H9 (cell line): ENCODE measurements at regions not wholly inside any gene's neighbourhood (a gene's known extent, or its start where the extent isn't known, plus 50 kb on each side); places are given as distances from the start of the nearest gene placed in this dataset.

Experiments
- DNase-seq: peaks from one replicate; pipeline ENCODE4 v3.0.0-alpha.2; 2017
- H2AFZ ChIP-seq: one replicate; pipeline ENCODE4 v1.6.1; 2013; ENCODE audit warnings: mild to moderate bottlenecking, low read length, control low read depth, moderate library complexity
- H2AK5ac ChIP-seq: 2 replicates; pipeline ENCODE4 v1.6.1; 2013; ENCODE audit warnings: low read length, control low read depth, mixed read lengths; ENCODE audit not compliant: insufficient read length
- H2BK120ac ChIP-seq: one replicate; pipeline ENCODE4 v1.6.1; 2013; ENCODE audit warnings: low read depth, mild to moderate bottlenecking, low read length, control low read depth, inconsistent platforms; ENCODE audit not compliant: poor library complexity, severe bottlenecking
- H2BK12ac ChIP-seq: 2 replicates; pipeline ENCODE4 v1.6.1; 2013; ENCODE audit warnings: low read length, control low read depth, mixed read lengths, low read depth; ENCODE audit not compliant: insufficient read length
- H2BK15ac ChIP-seq: 2 replicates; pipeline ENCODE4 v1.6.1; 2013; ENCODE audit warnings: low read depth, low read length, control low read depth
- H2BK20ac ChIP-seq: one replicate; pipeline ENCODE4 v1.6.1; 2013; ENCODE audit warnings: low read depth, mild to moderate bottlenecking, low read length, control low read depth, inconsistent platforms; ENCODE audit not compliant: poor library complexity, severe bottlenecking
- H2BK5ac ChIP-seq: 2 replicates; pipeline ENCODE4 v1.6.1; 2013; ENCODE audit warnings: low read length, control low read depth, mixed read lengths; ENCODE audit not compliant: insufficient read length
- H3K14ac ChIP-seq: 2 replicates; pipeline ENCODE4 v1.6.1; 2013; ENCODE audit warnings: low read length, control low read depth; ENCODE audit not compliant: insufficient read depth
- H3K18ac ChIP-seq: 2 replicates; pipeline ENCODE4 v1.6.1; 2013; ENCODE audit warnings: low read depth, mild to moderate bottlenecking, mixed read lengths, low read length, control low read depth; ENCODE audit not compliant: insufficient read length
- H3K23ac ChIP-seq: 2 replicates; pipeline ENCODE4 v1.6.1; 2013; ENCODE audit warnings: low read length, control low read depth, mixed read lengths, low read depth; ENCODE audit not compliant: insufficient read length
- H3K23me2 ChIP-seq: 2 replicates; pipeline ENCODE4 v1.6.1; 2013; ENCODE audit warnings: low read depth, mild to moderate bottlenecking, mixed read lengths, low read length, control low read depth; ENCODE audit not compliant: insufficient read length, poor library complexity, severe bottlenecking
- H3K27ac ChIP-seq: 2 replicates; pipeline ENCODE4 v1.5.1; 2013; ENCODE audit warnings: low read length, control low read depth, mixed read lengths, low read depth; ENCODE audit not compliant: insufficient read length
- H3K27me3 ChIP-seq: 2 replicates; pipeline ENCODE4 v1.6.1; 2013; ENCODE audit warnings: low read length, control low read depth, inconsistent platforms; ENCODE audit not compliant: insufficient read depth
- H3K4ac ChIP-seq: 2 replicates; pipeline ENCODE4 v1.6.1; 2013; ENCODE audit warnings: low read depth, mild to moderate bottlenecking, control low read depth, inconsistent platforms, low read length, moderate library complexity
- H3K4me1 ChIP-seq: 2 replicates; pipeline ENCODE4 v1.6.1; 2013; ENCODE audit warnings: low read length, control low read depth, inconsistent platforms; ENCODE audit not compliant: insufficient read depth
- H3K4me2 ChIP-seq: 2 replicates; pipeline ENCODE4 v1.6.1; 2013; ENCODE audit warnings: low read length, control low read depth, mixed read lengths; ENCODE audit not compliant: insufficient read length, insufficient read depth
- H3K56ac ChIP-seq: 2 replicates; pipeline ENCODE4 v1.6.1; 2013; ENCODE audit warnings: low read depth, mild to moderate bottlenecking, mixed read lengths, low read length, control low read depth; ENCODE audit not compliant: insufficient read length
- H3K79me1 ChIP-seq: 2 replicates; pipeline ENCODE4 v1.6.1; 2013; ENCODE audit warnings: low read depth, mild to moderate bottlenecking, moderate library complexity, low read length, control low read depth, inconsistent platforms; ENCODE audit not compliant: insufficient read depth, poor library complexity, severe bottlenecking
- H3K79me2 ChIP-seq: 2 replicates; pipeline ENCODE4 v1.6.1; 2013; ENCODE audit warnings: low read length, control low read depth, inconsistent platforms; ENCODE audit not compliant: insufficient read depth
- H3K9ac ChIP-seq: 2 replicates; pipeline ENCODE4 v1.6.1; 2013; ENCODE audit warnings: low read length, control low read depth, mixed read lengths; ENCODE audit not compliant: insufficient read length; ENCODE audit errors: extremely low read depth
- H3K9me3 ChIP-seq: one replicate; pipeline ENCODE4 v1.6.1; 2013; ENCODE audit warnings: low read depth, low read length, inconsistent platforms; ENCODE audit not compliant: control insufficient read depth
- H3T11ph ChIP-seq: one replicate; pipeline ENCODE4 v1.6.1; 2013; ENCODE audit warnings: mild to moderate bottlenecking, low read length, control low read depth, inconsistent platforms
- H4K20me1 ChIP-seq: one replicate; pipeline ENCODE4 v1.6.1; 2013; ENCODE audit not compliant: control insufficient read depth, insufficient read length, insufficient read depth
- H4K5ac ChIP-seq: 2 replicates; pipeline ENCODE4 v1.6.1; 2013; ENCODE audit warnings: low read depth, mild to moderate bottlenecking, mixed read lengths, low read length, control low read depth; ENCODE audit not compliant: insufficient read length
- H4K8ac ChIP-seq: replicated peaks from 2 replicates; pipeline ENCODE4 v1.6.1; 2013; ENCODE audit warnings: low read length, control low read depth, mixed read lengths, low read depth; ENCODE audit not compliant: insufficient read length
- H4K91ac ChIP-seq: 2 replicates; pipeline ENCODE4 v1.6.1; 2013; ENCODE audit warnings: low read depth, mild to moderate bottlenecking, moderate library complexity, mixed read lengths, low read length, control low read depth; ENCODE audit not compliant: insufficient read length
- H3K27ac Mint-ChIP-seq, 3 experiments: 2 replicates in 2 of 3; 3 replicates in 1 of 3; pipeline ENCODE4 v1.8.0; 2020 to 2021; ENCODE audit warnings: mixed read lengths in 3 of 3, mild to moderate bottlenecking in 1 of 3, moderate library complexity in 1 of 3
- H3K27me3 Mint-ChIP-seq: 2 replicates; pipeline ENCODE4 v1.8.0; 2021; ENCODE audit warnings: low read depth, mild to moderate bottlenecking, moderate library complexity, mixed read lengths
- H3K36me3 Mint-ChIP-seq, 3 experiments: 2 replicates in 2 of 3; 3 replicates in 1 of 3; pipeline ENCODE4 v1.8.0; 2020 to 2021; ENCODE audit warnings: low read depth in 3 of 3, mixed read lengths in 3 of 3; ENCODE audit not compliant: insufficient read depth in 1 of 3
- H3K4me1 Mint-ChIP-seq, 2 experiments: 2 replicates each; pipeline ENCODE4 v1.8.0; 2020; ENCODE audit warnings: mixed read lengths in 2 of 2
- H3K4me3 Mint-ChIP-seq, 2 experiments: 2 replicates in 1 of 2; 3 replicates in 1 of 2; pipeline ENCODE4 v1.8.0; 2020 to 2021; ENCODE audit warnings: mild to moderate bottlenecking in 2 of 2, mixed read lengths in 2 of 2, moderate library complexity in 1 of 2
- H3K9me3 Mint-ChIP-seq, 2 experiments: 2 replicates in 1 of 2; 3 replicates in 1 of 2; pipeline ENCODE4 v1.8.0; 2020; ENCODE audit warnings: mild to moderate bottlenecking in 2 of 2, mixed read lengths in 2 of 2, moderate library complexity in 1 of 2
- CTCF ChIP-seq: fragments of 200-600 bp; sonication (generic); conservative IDR thresholded peaks from 3 replicates; pipeline ENCODE4 v1.8.0; 2021; ENCODE audit warnings: antibody characterized with exemption, mild to moderate bottlenecking
- WGBS: extraction: QIAGEN DNeasy Blood & Tissue Kit; methylation state at CpG from one replicate; pipeline ENCODE4 v1.1.7; 2013; ENCODE audit warnings: missing lambda C conversion rate, low lambda C conversion rate, mixed read lengths; ENCODE audit not compliant: insufficient read length; ENCODE audit errors: extremely low coverage; 5-methylcytosine and 5-hydroxymethylcytosine counted together

GRCh38 chrX:9333873-9334560 lies 130.8 kb upstream of the TBL1X start:
- Mint-ChIP-seq H3K4me3 (no peak overlapping the region), H3K9me3 (peaks cover 0 to 50% of the 10 kb centered on the region in 2 experiments; a peak in 2 of 5 replicates)
- no peak overlapping the region for H3K23ac ChIP-seq

More at GRCh38 chrX:9333873-9334560, 130.8 kb upstream of the TBL1X start:
- H3T11ph ChIP-seq: no peak overlapping the region
- H4K8ac ChIP-seq: no peak overlapping the region
- no peak overlapping the region for H4K5ac ChIP-seq
- H3K18ac ChIP-seq: no peak overlapping the region
- peaks cover 16 to 19% of the 10 kb centered on the region in 2 experiments for H3K4me1 Mint-ChIP-seq
- H2BK5ac ChIP-seq: no peak overlapping the region
- H3K4me1 ChIP-seq: peaks cover 2% of the 10 kb centered on the region; the same call in 1 of the 2 replicates
- H2AK5ac ChIP-seq: no peak overlapping the region
- no peak overlapping the region for H3K4ac ChIP-seq
- H3K27ac Mint-ChIP-seq: no peak overlapping the region
- H3K23me2 ChIP-seq: no peaks in the 10 kb centered on the region
- no peak overlapping the region for H3K27ac ChIP-seq
- no peak for DNase-seq
- peaks cover 2% of the 10 kb centered on the region for H3K27me3 Mint-ChIP-seq
- H3K56ac ChIP-seq: no peak overlapping the region
- no peak overlapping the region for H2BK12ac ChIP-seq
- H3K9me3 ChIP-seq: no peaks in the 10 kb centered on the region
- no peak overlapping the region for H4K91ac ChIP-seq
- H3K4me2 ChIP-seq: no peak overlapping the region
- 0 out of 7 replicates have a peak, but pooled peaks cover 0 to 3% (median 0%) of the 10 kb centered on the region in 3 experiments for H3K36me3 Mint-ChIP-seq
- no peaks in the 10 kb centered on the region for H3K79me1 ChIP-seq
- no peak overlapping the region for H2BK20ac ChIP-seq
- no peak overlapping the region for H2AFZ ChIP-seq
- no peaks in the 10 kb centered on the region for H3K27me3 ChIP-seq
- no peak overlapping the region for H2BK120ac ChIP-seq
- H2BK15ac ChIP-seq: no peak overlapping the region
- no peak overlapping the region for H3K9ac ChIP-seq
- no peak for TF ChIP-seq CTCF
- H3K79me2 ChIP-seq: no peaks in the 10 kb centered on the region
- no peaks in the 10 kb centered on the region for H4K20me1 ChIP-seq
- no CpG with 5 or more reads among the region's 11 CpGs for WGBS
- no peak overlapping the region for H3K14ac ChIP-seq
